SK-N-SH (cell line): ENCODE measurements at regions not wholly inside any gene's neighbourhood (a gene's known extent, or its start where the extent isn't known, plus 50 kb on each side); places are given as distances from the start of the nearest gene placed in this dataset.

ENCODE experiments used
- EZH2phosphoT487 ChIP-seq: fragments of 200-600 bp; sonication (generic); IDR thresholded peaks from 2 replicates; pipeline ENCODE4 v1.6.1; 2017; ENCODE audit warnings: low read depth, mixed run types, mild to moderate bottlenecking, antibody characterized with exemption, moderate library complexity, borderline replicate concordance
- POLR2AphosphoS5 ChIP-seq: IDR thresholded peaks from 2 replicates; pipeline ENCODE4 v1.6.1; 2012; ENCODE audit warnings: low read depth, low read length
- RAD21 ChIP-seq: IDR thresholded peaks from 2 replicates; pipeline ENCODE4 v1.6.1; 2012; ENCODE audit warnings: mild to moderate bottlenecking, low read length
- REST ChIP-seq: IDR thresholded peaks from 2 replicates; pipeline ENCODE4 v1.6.1; 2012; ENCODE audit warnings: mild to moderate bottlenecking, low read depth, low read length, moderate library complexity
- TF ChIP-seq, protein P1 (sequence below): IDR thresholded peaks from 2 replicates; pipeline ENCODE4 v1.4.0; 2012; ENCODE audit warnings: low read depth, borderline replicate concordance
- TF ChIP-seq, protein P2 (sequence below): fragments of 200-600 bp; sonication (generic); IDR thresholded peaks from 2 replicates; pipeline ENCODE4 v1.6.1; 2017; ENCODE audit warnings: antibody characterized with exemption, mild to moderate bottlenecking, moderate library complexity

GRCh38 chr3:18526667-18527066, 101.5 kb upstream of the SATB1 start:
- TF ChIP-seq, protein P1, sequence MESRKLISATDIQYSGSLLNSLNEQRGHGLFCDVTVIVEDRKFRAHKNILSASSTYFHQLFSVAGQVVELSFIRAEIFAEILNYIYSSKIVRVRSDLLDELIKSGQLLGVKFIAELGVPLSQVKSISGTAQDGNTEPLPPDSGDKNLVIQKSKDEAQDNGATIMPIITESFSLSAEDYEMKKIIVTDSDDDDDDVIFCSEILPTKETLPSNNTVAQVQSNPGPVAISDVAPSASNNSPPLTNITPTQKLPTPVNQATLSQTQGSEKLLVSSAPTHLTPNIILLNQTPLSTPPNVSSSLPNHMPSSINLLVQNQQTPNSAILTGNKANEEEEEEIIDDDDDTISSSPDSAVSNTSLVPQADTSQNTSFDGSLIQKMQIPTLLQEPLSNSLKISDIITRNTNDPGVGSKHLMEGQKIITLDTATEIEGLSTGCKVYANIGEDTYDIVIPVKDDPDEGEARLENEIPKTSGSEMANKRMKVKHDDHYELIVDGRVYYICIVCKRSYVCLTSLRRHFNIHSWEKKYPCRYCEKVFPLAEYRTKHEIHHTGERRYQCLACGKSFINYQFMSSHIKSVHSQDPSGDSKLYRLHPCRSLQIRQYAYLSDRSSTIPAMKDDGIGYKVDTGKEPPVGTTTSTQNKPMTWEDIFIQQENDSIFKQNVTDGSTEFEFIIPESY: no peak
- TF ChIP-seq RAD21: no peak
- TF ChIP-seq EZH2phosphoT487: no peak
- no peak for TF ChIP-seq REST
- TF ChIP-seq POLR2AphosphoS5: no peak
- TF ChIP-seq, protein P2, sequence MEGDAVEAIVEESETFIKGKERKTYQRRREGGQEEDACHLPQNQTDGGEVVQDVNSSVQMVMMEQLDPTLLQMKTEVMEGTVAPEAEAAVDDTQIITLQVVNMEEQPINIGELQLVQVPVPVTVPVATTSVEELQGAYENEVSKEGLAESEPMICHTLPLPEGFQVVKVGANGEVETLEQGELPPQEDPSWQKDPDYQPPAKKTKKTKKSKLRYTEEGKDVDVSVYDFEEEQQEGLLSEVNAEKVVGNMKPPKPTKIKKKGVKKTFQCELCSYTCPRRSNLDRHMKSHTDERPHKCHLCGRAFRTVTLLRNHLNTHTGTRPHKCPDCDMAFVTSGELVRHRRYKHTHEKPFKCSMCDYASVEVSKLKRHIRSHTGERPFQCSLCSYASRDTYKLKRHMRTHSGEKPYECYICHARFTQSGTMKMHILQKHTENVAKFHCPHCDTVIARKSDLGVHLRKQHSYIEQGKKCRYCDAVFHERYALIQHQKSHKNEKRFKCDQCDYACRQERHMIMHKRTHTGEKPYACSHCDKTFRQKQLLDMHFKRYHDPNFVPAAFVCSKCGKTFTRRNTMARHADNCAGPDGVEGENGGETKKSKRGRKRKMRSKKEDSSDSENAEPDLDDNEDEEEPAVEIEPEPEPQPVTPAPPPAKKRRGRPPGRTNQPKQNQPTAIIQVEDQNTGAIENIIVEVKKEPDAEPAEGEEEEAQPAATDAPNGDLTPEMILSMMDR: no peak
